ENCODE measurements at regions not wholly inside any gene's neighbourhood (a gene's known extent, or its start where the extent isn't known, plus 50 kb on each side); places are given as distances from the start of the nearest gene placed in this dataset.
"Not testable (repeated sequence)": the region's sequence is repeated elsewhere in the genome, so short reads cannot be mapped to it uniquely, and the experiment has no call there.

DNA sequence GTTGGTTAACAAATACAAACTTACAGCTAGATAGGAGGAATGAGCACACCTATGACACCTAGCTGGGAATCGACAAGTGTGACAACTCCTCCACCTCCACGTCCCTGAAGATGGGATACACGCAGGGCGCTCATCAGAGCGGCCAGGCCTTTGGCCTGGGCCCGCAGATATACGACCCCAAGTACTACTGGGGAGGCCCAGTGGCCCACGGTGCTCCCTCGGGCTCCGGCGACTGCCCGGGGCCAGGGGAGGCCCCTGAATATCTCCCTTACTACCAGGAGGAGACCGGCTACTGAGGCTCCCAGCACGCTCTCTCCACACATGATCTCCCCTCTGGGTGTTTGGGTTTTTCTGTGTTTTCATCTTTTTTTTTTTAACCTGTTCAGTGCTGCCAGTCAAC, 801.3 kb downstream of the SPATA31A6 start:
- TF ChIP-seq POLR2A (IDR thresholded peaks at IDR 0.05; ENCODE audit: extremely low read depth, insufficient read length) = not testable (repeated sequence)
- TF ChIP-seq, protein P1, sequence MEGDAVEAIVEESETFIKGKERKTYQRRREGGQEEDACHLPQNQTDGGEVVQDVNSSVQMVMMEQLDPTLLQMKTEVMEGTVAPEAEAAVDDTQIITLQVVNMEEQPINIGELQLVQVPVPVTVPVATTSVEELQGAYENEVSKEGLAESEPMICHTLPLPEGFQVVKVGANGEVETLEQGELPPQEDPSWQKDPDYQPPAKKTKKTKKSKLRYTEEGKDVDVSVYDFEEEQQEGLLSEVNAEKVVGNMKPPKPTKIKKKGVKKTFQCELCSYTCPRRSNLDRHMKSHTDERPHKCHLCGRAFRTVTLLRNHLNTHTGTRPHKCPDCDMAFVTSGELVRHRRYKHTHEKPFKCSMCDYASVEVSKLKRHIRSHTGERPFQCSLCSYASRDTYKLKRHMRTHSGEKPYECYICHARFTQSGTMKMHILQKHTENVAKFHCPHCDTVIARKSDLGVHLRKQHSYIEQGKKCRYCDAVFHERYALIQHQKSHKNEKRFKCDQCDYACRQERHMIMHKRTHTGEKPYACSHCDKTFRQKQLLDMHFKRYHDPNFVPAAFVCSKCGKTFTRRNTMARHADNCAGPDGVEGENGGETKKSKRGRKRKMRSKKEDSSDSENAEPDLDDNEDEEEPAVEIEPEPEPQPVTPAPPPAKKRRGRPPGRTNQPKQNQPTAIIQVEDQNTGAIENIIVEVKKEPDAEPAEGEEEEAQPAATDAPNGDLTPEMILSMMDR (IDR thresholded peaks at IDR 0.05; ENCODE audit: low read depth, low read length) = not testable (repeated sequence)

Measured in NB4 (cell line).